Caco-2 (cell line): ENCODE measurements at regions not wholly inside any gene's neighbourhood (a gene's known extent, or its start where the extent isn't known, plus 50 kb on each side); places are given as distances from the start of the nearest gene placed in this dataset.

Experiments
- BruUV-seq: library from RNA; stranded (reverse); fragments of 400-500 nt; replicated peaks from 2 replicates; lab custom pipeline; 2021; lab: Mats Ljungman, UMichigan
- CTCF ChIA-PET: fragments of 300-600 bp; sonication (Branson Sonifier 250); formaldehyde crosslinking; loops from one replicate; lab custom pipeline; 2022; ENCODE audit warnings: antibody characterized with exemption; lab: Charles Lee
- POLR2A ChIA-PET: fragments of 300-600 bp; sonication (Branson Sonifier 250); formaldehyde crosslinking; loops from one replicate; lab custom pipeline; 2022; ENCODE audit warnings: antibody characterized with exemption; lab: Charles Lee
- DNase-seq, 2 experiments: peaks; one replicate each; pipeline versions ENCODE4 v3.0.0 to v3.0.0-alpha.2; 2020 to 2022
- H3K27me3 ChIP-seq: replicated peaks from 2 replicates; pipeline ENCODE4 v1.6.0; 2011; ENCODE audit warnings: low read length; ENCODE audit not compliant: control insufficient read depth, insufficient read depth
- H3K36me3 ChIP-seq: 2 replicates; pipeline ENCODE4 v1.5.1; 2011; ENCODE audit warnings: low read length; ENCODE audit not compliant: control insufficient read depth, insufficient read depth
- H3K4me1 ChIP-seq: fragments of 250-450 bp; sonication (Bioruptor Pico); 2 replicates; pipeline ENCODE4 v1.5.1; 2020; ENCODE audit warnings: mild to moderate bottlenecking
- H3K4me3 ChIP-seq: 2 replicates; pipeline ENCODE4 v1.5.1; 2011; ENCODE audit warnings: low read depth, mild to moderate bottlenecking, control low read depth, low read length
- H3K9me3 ChIP-seq: fragments of 250-450 bp; sonication (Bioruptor Pico); 2 replicates; pipeline ENCODE4 v1.5.1; 2020; ENCODE audit warnings: mild to moderate bottlenecking, moderate library complexity
- H3K27ac Mint-ChIP-seq: one replicate; pipeline ENCODE4 v1.8.0; 2022; ENCODE audit warnings: mixed read lengths; ENCODE audit not compliant: unreplicated experiment
- H3K27me3 Mint-ChIP-seq: one replicate; pipeline ENCODE4 v1.8.0; 2022; ENCODE audit warnings: mixed read lengths; ENCODE audit not compliant: insufficient read depth, unreplicated experiment
- H3K36me3 Mint-ChIP-seq: one replicate; pipeline ENCODE4 v1.8.0; 2022; ENCODE audit warnings: mild to moderate bottlenecking, mixed read lengths; ENCODE audit not compliant: insufficient read depth, unreplicated experiment
- H3K4me1 Mint-ChIP-seq: one replicate; pipeline ENCODE4 v1.8.0; 2022; ENCODE audit warnings: low read depth, mixed read lengths; ENCODE audit not compliant: unreplicated experiment
- H3K4me3 Mint-ChIP-seq: one replicate; pipeline ENCODE4 v1.8.0; 2022; ENCODE audit warnings: mild to moderate bottlenecking, moderate library complexity, mixed read lengths; ENCODE audit not compliant: unreplicated experiment
- H3K9me3 Mint-ChIP-seq: one replicate; pipeline ENCODE4 v1.8.0; 2022; ENCODE audit warnings: mixed read lengths; ENCODE audit not compliant: unreplicated experiment
- CTCF ChIP-seq, 2 experiments: fragments of 200-600 bp in 1 of 2; IDR thresholded peaks; 1 replicate in 1 of 2; 2 replicates in 1 of 2; pipeline versions ENCODE4 v1.5.1 to v1.8.0; 2011 to 2022; ENCODE audit warnings: antibody characterized with exemption in 1 of 2, control low read depth in 1 of 2, inconsistent platforms in 1 of 2, low read depth in 1 of 2, low read length in 1 of 2, mild to moderate bottlenecking in 1 of 2, moderate library complexity in 1 of 2; ENCODE audit not compliant: insufficient read depth in 1 of 2, severe bottlenecking in 1 of 2, unreplicated experiment in 1 of 2
- intact Hi-C: fragments of 100-400 bp; cut with micrococcal nuclease; formaldehyde crosslinking; loops from one replicate; pipeline ENCODE4 v1.10.0; 2022; ENCODE audit not compliant: unreplicated experiment

- no peaks in the 10 kb centered on the region for H3K9me3 Mint-ChIP-seq
- no TSS peak for BruUV-seq
Measured at GRCh38 chr22:47609653-47610052, 847.2 kb downstream of the TBC1D22A start.

GRCh38 chr22:47608421-47608820 lies 846.0 kb downstream of the TBC1D22A start:
- H3K4me3 Mint-ChIP-seq, result no peak overlapping the region
- ChIA-PET CTCF (no interaction called here), POLR2A (no interaction called here)
- BruUV-seq, result no TSS peak
- intact Hi-C loops, result no loop called here
- TF ChIP-seq CTCF (IDR thresholded peaks at IDR 0.05; ENCODE audit: insufficient read depth in 1 of 2, low read depth in 1 of 2, low read length in 1 of 2, severe bottlenecking in 1 of 2, unreplicated experiment in 1 of 2), result no peak
- H3K27me3 Mint-ChIP-seq, result peaks cover 20% of the 10 kb centered on the region
- Histone ChIP-seq H3K4me3 (no peak overlapping the region), H3K27me3 (no peaks in the 10 kb centered on the region), H3K9me3 (no peaks in the 10 kb centered on the region), H3K36me3 (no peaks in the 10 kb centered on the region), H3K4me1 (no peaks in the 10 kb centered on the region)
- no peaks in the 10 kb centered on the region for H3K36me3 Mint-ChIP-seq
- DNase-seq, result no peak
- H3K4me1 Mint-ChIP-seq, result no peaks in the 10 kb centered on the region
- no peak overlapping the region for H3K27ac Mint-ChIP-seq
- no peaks in the 10 kb centered on the region for H3K9me3 Mint-ChIP-seq

More at GRCh38 chr22:47609653-47610052, 847.2 kb downstream of the TBC1D22A start:
- Mint-ChIP-seq H3K4me1 (no peaks in the 10 kb centered on the region), H3K36me3 (no peaks in the 10 kb centered on the region), H3K27ac (no peak overlapping the region), H3K4me3 (no peak overlapping the region), H3K27me3 (peaks cover 16% of the 10 kb centered on the region)
- no peak for DNase-seq
- Histone ChIP-seq H3K36me3 (no peaks in the 10 kb centered on the region), H3K27me3 (no peaks in the 10 kb centered on the region), H3K9me3 (no peaks in the 10 kb centered on the region), H3K4me3 (no peak overlapping the region), H3K4me1 (no peaks in the 10 kb centered on the region)
- intact Hi-C loops, result no loop called here
- POLR2A ChIA-PET, result no interaction called here
- CTCF ChIA-PET, result no interaction called here
- TF ChIP-seq CTCF (IDR thresholded peaks at IDR 0.05; ENCODE audit: insufficient read depth in 1 of 2, low read depth in 1 of 2, low read length in 1 of 2, severe bottlenecking in 1 of 2, unreplicated experiment in 1 of 2), result no peak

GRCh38 chr22:47607486-47607885 lies 845.0 kb downstream of the TBC1D22A start:
- Histone ChIP-seq H3K27me3 (no peaks in the 10 kb centered on the region), H3K36me3 (no peaks in the 10 kb centered on the region), H3K9me3 (no peaks in the 10 kb centered on the region), H3K4me3 (no peak overlapping the region), H3K4me1 (no peaks in the 10 kb centered on the region)
- Mint-ChIP-seq H3K27ac (no peak overlapping the region), H3K9me3 (no peaks in the 10 kb centered on the region), H3K27me3 (peaks cover 20% of the 10 kb centered on the region), H3K36me3 (no peaks in the 10 kb centered on the region), H3K4me3 (no peak overlapping the region), H3K4me1 (no peaks in the 10 kb centered on the region)
- CTCF ChIA-PET, result no interaction called here
- intact Hi-C loops, result no loop called here
- BruUV-seq, result no TSS peak
- POLR2A ChIA-PET, result no interaction called here
- DNase-seq, result no peak
- TF ChIP-seq CTCF (IDR thresholded peaks at IDR 0.05; ENCODE audit: insufficient read depth in 1 of 2, low read depth in 1 of 2, low read length in 1 of 2, severe bottlenecking in 1 of 2, unreplicated experiment in 1 of 2), result no peak
